SK-N-SH (cell line): ENCODE measurements at regions not wholly inside any gene's neighbourhood (a gene's known extent, or its start where the extent isn't known, plus 50 kb on each side); places are given as distances from the start of the nearest gene placed in this dataset.

Source experiments
- CTCF ChIA-PET: fragments of 300-600, 350-600 bp; formaldehyde crosslinking; extraction: SDS; loops from one replicate; lab custom pipeline; 2021; lab: Yijun Ruan, JAX
- POLR2A ChIA-PET: fragments of 350-600 bp; sonication (Branson Sonifier 250); formaldehyde crosslinking; extraction: SDS; loops from one replicate; lab custom pipeline; 2020; ENCODE audit warnings: antibody characterized with exemption, inconsistent platforms; lab: Yijun Ruan, JAX
- DNase-seq: peaks from one replicate; pipeline ENCODE4 v3.0.0; 2012
- H2AFZ ChIP-seq: fragments of 200-600 bp; sonication (generic); 2 replicates; pipeline ENCODE4 v1.8.1; 2016; ENCODE audit warnings: antibody characterized with exemption, mild to moderate bottlenecking, low read depth
- H3F3A ChIP-seq: fragments of 200-600 bp; sonication (generic); replicated peaks from 2 replicates; pipeline ENCODE3; 2016; ENCODE audit warnings: antibody characterized with exemption, mild to moderate bottlenecking; ENCODE audit not compliant: insufficient read depth
- H3K27ac ChIP-seq, 2 experiments: fragments of 200-500 bp in 1 of 2; fragments of 200-600 bp in 1 of 2; sonication (Bioruptor generic) in 1 of 2; sonication (generic), shearing (Covaris generic) in 1 of 2; 2 replicates each; pipeline versions ENCODE4 v1.5.1 to v1.6.1; 2014 to 2016; ENCODE audit warnings: low read depth in 2 of 2, inconsistent platforms in 1 of 2, low read length in 1 of 2, mild to moderate bottlenecking in 1 of 2, mixed read lengths in 1 of 2
- H3K27me3 ChIP-seq: fragments of 200-600 bp; sonication (generic), shearing (Covaris generic); 2 replicates; pipeline ENCODE4 v1.6.1; 2016; ENCODE audit warnings: mixed run types; ENCODE audit not compliant: insufficient read depth
- H3K36me3 ChIP-seq, 2 experiments: fragments of 200-500 bp in 1 of 2; fragments of 200-600 bp in 1 of 2; sonication (Bioruptor generic) in 1 of 2; sonication (generic) in 1 of 2; replicated peaks in 1 of 2; 2 replicates each; pipeline versions ENCODE3 to v1.5.1; 2014 to 2016; ENCODE audit warnings: low read length in 1 of 2, mild to moderate bottlenecking in 1 of 2; ENCODE audit not compliant: insufficient read depth in 2 of 2, control insufficient read depth in 1 of 2
- H3K4me1 ChIP-seq, 2 experiments: fragments of 200-500 bp in 1 of 2; fragments of 200-600 bp in 1 of 2; sonication (Bioruptor generic) in 1 of 2; sonication (generic), shearing (Covaris generic) in 1 of 2; 2 replicates each; pipeline versions ENCODE4 v1.5.1 to v1.6.1; 2014 to 2016; ENCODE audit warnings: low read depth in 1 of 2, low read length in 1 of 2, mixed run types in 1 of 2; ENCODE audit not compliant: insufficient read depth in 2 of 2, control insufficient read depth in 1 of 2
- H3K4me2 ChIP-seq: fragments of 200-600 bp; sonication (generic), shearing (Covaris generic); 2 replicates; pipeline ENCODE4 v1.6.1; 2017; ENCODE audit warnings: mixed run types
- H3K4me3 ChIP-seq, 2 experiments: fragments of 200-500 bp in 1 of 2; fragments of 200-600 bp in 1 of 2; sonication (Bioruptor generic) in 1 of 2; sonication (generic), shearing (Covaris generic) in 1 of 2; 2 replicates each; pipeline versions ENCODE4 v1.5.1 to v1.8.1; 2014 to 2016; ENCODE audit warnings: low read depth in 2 of 2, inconsistent platforms in 1 of 2, low read length in 1 of 2, mild to moderate bottlenecking in 1 of 2, mixed read lengths in 1 of 2, moderate library complexity in 1 of 2
- H3K79me2 ChIP-seq: fragments of 200-600 bp; sonication (generic); 2 replicates; pipeline ENCODE4 v1.8.1; 2017; ENCODE audit warnings: mild to moderate bottlenecking; ENCODE audit not compliant: insufficient read depth
- H3K9ac ChIP-seq: fragments of 200-600 bp; sonication (generic); 2 replicates; pipeline ENCODE4 v1.6.1; 2017; ENCODE audit warnings: mixed run types
- H3K9me2 ChIP-seq: fragments of 200-600 bp; sonication (generic); 2 replicates; pipeline ENCODE4 v1.6.1; 2017; ENCODE audit warnings: mixed run types
- H3K9me3 ChIP-seq: fragments of 200-600 bp; sonication (generic); 2 replicates; pipeline ENCODE4 v1.6.1; 2017; ENCODE audit warnings: mixed run types, mild to moderate bottlenecking, moderate library complexity
- H4K20me1 ChIP-seq: fragments of 200-600 bp; sonication (generic); 2 replicates; pipeline ENCODE4 v1.6.1; 2017; ENCODE audit warnings: mild to moderate bottlenecking, mixed run types; ENCODE audit not compliant: insufficient read depth
- EZH2phosphoT487 ChIP-seq: fragments of 200-600 bp; sonication (generic); IDR thresholded peaks from 2 replicates; pipeline ENCODE4 v1.6.1; 2017; ENCODE audit warnings: low read depth, mixed run types, mild to moderate bottlenecking, antibody characterized with exemption, moderate library complexity, borderline replicate concordance
- FOSL2 ChIP-seq: IDR thresholded peaks from 2 replicates; pipeline ENCODE4 v1.4.0; 2012; ENCODE audit warnings: low read depth, mild to moderate bottlenecking, moderate library complexity, borderline replicate concordance
- FOXM1 ChIP-seq: IDR thresholded peaks from 2 replicates; pipeline ENCODE4 v1.4.0; 2012; ENCODE audit warnings: low read depth, mild to moderate bottlenecking
- JUND ChIP-seq: IDR thresholded peaks from 2 replicates; pipeline ENCODE4 v1.4.0; 2012
- MEF2A ChIP-seq: IDR thresholded peaks from 2 replicates; pipeline ENCODE4 v1.4.0; 2012; ENCODE audit warnings: low read depth, borderline replicate concordance
- MXI1 ChIP-seq: IDR thresholded peaks from 2 replicates; pipeline ENCODE4 v1.6.1; 2012; ENCODE audit warnings: mild to moderate bottlenecking, low read depth, low read length, improper control_type of control experiment
- POLR2AphosphoS5 ChIP-seq: IDR thresholded peaks from 2 replicates; pipeline ENCODE4 v1.6.1; 2012; ENCODE audit warnings: low read depth, low read length
- RCOR1 ChIP-seq: fragments of 150-350 bp; IDR thresholded peaks from 2 replicates; pipeline ENCODE4 v1.6.1; 2017; ENCODE audit warnings: antibody characterized with exemption, low read length
- RFX5 ChIP-seq: IDR thresholded peaks from 2 replicates; pipeline ENCODE4 v1.6.1; 2012; ENCODE audit warnings: mild to moderate bottlenecking, improper control_type of control experiment, low read length
- RXRA ChIP-seq: IDR thresholded peaks from 2 replicates; pipeline ENCODE4 v1.4.0; 2012; ENCODE audit warnings: low read depth, mild to moderate bottlenecking, borderline replicate concordance
- SIN3A ChIP-seq: IDR thresholded peaks from 2 replicates; pipeline ENCODE4 v1.6.1; 2012; ENCODE audit warnings: low read depth, mild to moderate bottlenecking, low read length, moderate library complexity, borderline replicate concordance
- TCF12 ChIP-seq: IDR thresholded peaks from 2 replicates; pipeline ENCODE4 v1.4.0; 2012
- YY1 ChIP-seq: IDR thresholded peaks from 2 replicates; pipeline ENCODE4 v1.4.0; 2012; ENCODE audit warnings: low read depth, mild to moderate bottlenecking
- WGBS: methylation state at CpG from one replicate; pipeline ENCODE4 v1.1.6; 2017; ENCODE audit warnings: low lambda C conversion rate; 5-methylcytosine and 5-hydroxymethylcytosine counted together
- TF ChIP-seq, protein P1 (sequence below): IDR thresholded peaks from 2 replicates; pipeline ENCODE4 v1.4.0; 2012; ENCODE audit warnings: low read depth
- TF ChIP-seq, protein P2 (sequence below): IDR thresholded peaks from 2 replicates; pipeline ENCODE4 v1.4.0; 2012; ENCODE audit warnings: low read depth, borderline replicate concordance
- TF ChIP-seq, protein P3 (sequence below): IDR thresholded peaks from 2 replicates; pipeline ENCODE4 v1.4.0; 2012; ENCODE audit warnings: low read depth, borderline replicate concordance
- TF ChIP-seq, protein P4 (sequence below): IDR thresholded peaks from 2 replicates; pipeline ENCODE4; 2012

DNA sequence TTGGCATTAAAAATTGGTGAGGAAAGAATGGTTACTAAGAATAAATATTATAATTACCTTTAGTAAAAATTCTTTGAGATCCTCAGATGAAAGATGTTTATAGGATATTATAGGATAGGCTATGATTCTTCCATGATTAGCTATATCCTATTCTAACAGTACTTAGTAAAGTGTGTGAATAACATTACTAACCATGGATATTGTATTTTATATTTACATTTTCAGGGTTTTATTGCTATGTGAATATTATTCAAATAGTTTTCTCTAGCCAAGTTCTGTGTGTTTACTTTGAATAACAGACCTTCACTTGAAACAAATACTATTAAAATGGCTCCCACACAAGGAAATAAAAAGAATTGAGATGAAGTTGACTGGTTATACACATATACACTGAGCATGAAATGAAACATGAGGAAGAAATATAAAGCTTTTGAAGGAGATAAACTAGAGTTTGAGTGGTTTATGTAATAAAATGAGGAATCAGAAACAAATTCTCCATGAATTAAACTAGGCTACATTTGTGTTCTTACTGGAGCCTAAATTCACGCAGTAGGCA lies 479.4 kb upstream of the PKN2 start:
- WGBS: 37% methylated on average over 1 of the region's 1 CpG
- peaks cover 2% of the 10 kb centered on the region for H3F3A ChIP-seq
- no peaks in the 10 kb centered on the region; a peak in 1 of 4 replicates for H3K4me1 ChIP-seq
- no peak overlapping the region for H2AFZ ChIP-seq
- H4K20me1 ChIP-seq: no peaks in the 10 kb centered on the region
- H3K9me3 ChIP-seq: no peaks in the 10 kb centered on the region
- no peak overlapping the region for H3K4me2 ChIP-seq
- H3K9ac ChIP-seq: no peak overlapping the region
- H3K9me2 ChIP-seq: no peaks in the 10 kb centered on the region
- H3K79me2 ChIP-seq: no peaks in the 10 kb centered on the region
- no peaks in the 10 kb centered on the region for H3K36me3 ChIP-seq
- ChIA-PET CTCF (interaction anchor here (2.5 kb wide), 1 partner anchor 24 kb away, joined by 10 read pairs; no protein-coding TSS in a partner anchor), POLR2A (no interaction called here)
- H3K27ac ChIP-seq: no peak overlapping the region
- no peak overlapping the region for H3K4me3 ChIP-seq
- DNase-seq: no peak
- H3K27me3 ChIP-seq: no peaks in the 10 kb centered on the region
- TF ChIP-seq RCOR1 (no peak), POLR2AphosphoS5 (no peak)
- TF ChIP-seq, protein P1, sequence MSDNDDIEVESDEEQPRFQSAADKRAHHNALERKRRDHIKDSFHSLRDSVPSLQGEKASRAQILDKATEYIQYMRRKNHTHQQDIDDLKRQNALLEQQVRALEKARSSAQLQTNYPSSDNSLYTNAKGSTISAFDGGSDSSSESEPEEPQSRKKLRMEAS: no peak

DNA sequence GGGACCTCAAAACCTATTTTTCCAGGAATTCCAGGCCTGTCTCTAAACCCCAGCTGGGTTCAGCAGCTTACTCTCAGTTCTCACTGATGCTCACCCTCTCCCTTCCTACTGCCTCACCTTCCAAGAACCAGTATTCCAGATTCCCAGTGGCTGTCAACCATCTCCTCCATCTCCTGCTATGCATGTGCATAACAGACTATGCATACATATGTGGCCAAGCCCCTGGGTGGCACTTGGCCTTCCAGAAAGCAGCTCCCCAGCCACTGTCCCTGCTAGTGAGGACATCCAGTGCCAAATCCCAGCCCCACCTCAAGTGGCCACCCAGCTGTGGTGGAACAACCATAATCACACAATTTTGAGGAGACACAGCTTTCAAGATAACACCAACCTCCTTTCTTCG lies 475.7 kb upstream of the PKN2 start:
- no peaks in the 10 kb centered on the region for H3K27me3 ChIP-seq
- DNase-seq: no peak
- TF ChIP-seq EZH2phosphoT487 (no peak), FOXM1 (no peak), FOSL2 (no peak), RXRA (no peak), YY1 (no peak), TCF12 (no peak), MEF2A (no peak), JUND (no peak)
- no peaks in the 10 kb centered on the region for H3K9me2 ChIP-seq
- no peak overlapping the region for H2AFZ ChIP-seq
- no peak overlapping the region for H3K4me3 ChIP-seq
- no peak overlapping the region for H3K27ac ChIP-seq
- H3K9me3 ChIP-seq: no peaks in the 10 kb centered on the region
- no peaks in the 10 kb centered on the region; a peak in 1 of 4 replicates for H3K4me1 ChIP-seq
- no peak overlapping the region for H3K4me2 ChIP-seq
- ChIA-PET CTCF (interaction anchor here (1.1 to 1.7 kb wide), 3 partner anchors 17 to 94 kb away, joined by 3 to 4 read pairs (median 3); no protein-coding TSS in a partner anchor), POLR2A (no interaction called here)
- no peak overlapping the region for H3K9ac ChIP-seq
- H4K20me1 ChIP-seq: no peaks in the 10 kb centered on the region
- no peaks in the 10 kb centered on the region for H3K36me3 ChIP-seq
- no peaks in the 10 kb centered on the region for H3K79me2 ChIP-seq
- 8% methylated on average over 1 of the region's 1 CpG for WGBS
- H3F3A ChIP-seq: peaks cover 2% of the 10 kb centered on the region

DNA sequence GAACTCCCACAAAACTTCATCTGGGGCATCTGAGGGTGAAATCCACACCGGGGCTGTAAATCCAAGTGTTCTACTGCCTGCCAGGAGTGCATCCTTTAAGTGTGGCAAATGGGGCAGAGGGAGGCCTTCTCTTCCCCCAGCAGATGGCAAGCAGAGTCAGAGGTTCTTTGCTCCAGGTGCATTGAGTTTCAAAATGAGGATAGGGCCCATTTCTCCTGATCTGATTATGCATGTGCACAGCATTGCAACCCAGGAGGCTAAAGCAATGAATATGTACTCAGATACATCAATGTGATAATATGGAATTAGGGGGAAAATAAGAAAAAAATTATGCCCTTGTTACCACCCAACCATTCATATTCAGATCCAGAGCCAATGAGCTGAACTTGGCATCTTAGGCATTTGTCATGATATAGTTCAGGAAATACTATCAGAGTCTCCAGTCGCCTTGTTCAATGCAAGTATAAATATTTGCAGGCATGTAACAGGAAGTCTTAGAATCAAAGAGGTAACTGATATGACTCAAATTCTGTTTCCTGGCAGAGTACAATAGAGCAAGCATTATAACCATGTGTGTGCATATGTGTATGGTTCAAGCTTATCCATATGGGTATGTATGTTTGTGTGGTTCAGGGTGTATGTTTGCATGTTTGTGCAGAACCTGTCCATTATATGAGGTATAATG lies 473.8 kb upstream of the PKN2 start:
- H3K36me3 ChIP-seq: no peaks in the 10 kb centered on the region
- no peaks in the 10 kb centered on the region for H3K9me2 ChIP-seq
- no peak for DNase-seq
- 54% methylated on average over 2 of the region's 2 CpGs for WGBS
- no peak overlapping the region for H3K27ac ChIP-seq
- H3K4me2 ChIP-seq: no peak overlapping the region
- POLR2A ChIA-PET: no interaction called here
- no peaks in the 10 kb centered on the region for H4K20me1 ChIP-seq
- H3K9me3 ChIP-seq: no peaks in the 10 kb centered on the region
- no peaks in the 10 kb centered on the region for H3K79me2 ChIP-seq
- H2AFZ ChIP-seq: no peak overlapping the region
- CTCF ChIA-PET: no interaction called here
- H3K4me1 ChIP-seq: no peaks in the 10 kb centered on the region
- H3K27me3 ChIP-seq: no peaks in the 10 kb centered on the region
- H3K4me3 ChIP-seq: no peak overlapping the region
- H3K9ac ChIP-seq: no peak overlapping the region
- no peaks in the 10 kb centered on the region for H3F3A ChIP-seq
- no peak for TF ChIP-seq POLR2AphosphoS5
- TF ChIP-seq, protein P2, sequence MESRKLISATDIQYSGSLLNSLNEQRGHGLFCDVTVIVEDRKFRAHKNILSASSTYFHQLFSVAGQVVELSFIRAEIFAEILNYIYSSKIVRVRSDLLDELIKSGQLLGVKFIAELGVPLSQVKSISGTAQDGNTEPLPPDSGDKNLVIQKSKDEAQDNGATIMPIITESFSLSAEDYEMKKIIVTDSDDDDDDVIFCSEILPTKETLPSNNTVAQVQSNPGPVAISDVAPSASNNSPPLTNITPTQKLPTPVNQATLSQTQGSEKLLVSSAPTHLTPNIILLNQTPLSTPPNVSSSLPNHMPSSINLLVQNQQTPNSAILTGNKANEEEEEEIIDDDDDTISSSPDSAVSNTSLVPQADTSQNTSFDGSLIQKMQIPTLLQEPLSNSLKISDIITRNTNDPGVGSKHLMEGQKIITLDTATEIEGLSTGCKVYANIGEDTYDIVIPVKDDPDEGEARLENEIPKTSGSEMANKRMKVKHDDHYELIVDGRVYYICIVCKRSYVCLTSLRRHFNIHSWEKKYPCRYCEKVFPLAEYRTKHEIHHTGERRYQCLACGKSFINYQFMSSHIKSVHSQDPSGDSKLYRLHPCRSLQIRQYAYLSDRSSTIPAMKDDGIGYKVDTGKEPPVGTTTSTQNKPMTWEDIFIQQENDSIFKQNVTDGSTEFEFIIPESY: no peak
- no peak for TF ChIP-seq RFX5
- no peak for TF ChIP-seq MXI1
- TF ChIP-seq, protein P1: no peak
- TF ChIP-seq EZH2phosphoT487: no peak
- TF ChIP-seq, protein P3, sequence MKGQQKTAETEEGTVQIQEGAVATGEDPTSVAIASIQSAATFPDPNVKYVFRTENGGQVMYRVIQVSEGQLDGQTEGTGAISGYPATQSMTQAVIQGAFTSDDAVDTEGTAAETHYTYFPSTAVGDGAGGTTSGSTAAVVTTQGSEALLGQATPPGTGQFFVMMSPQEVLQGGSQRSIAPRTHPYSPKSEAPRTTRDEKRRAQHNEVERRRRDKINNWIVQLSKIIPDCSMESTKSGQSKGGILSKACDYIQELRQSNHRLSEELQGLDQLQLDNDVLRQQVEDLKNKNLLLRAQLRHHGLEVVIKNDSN: no peak
- no peak for TF ChIP-seq SIN3A
- TF ChIP-seq, protein P4, sequence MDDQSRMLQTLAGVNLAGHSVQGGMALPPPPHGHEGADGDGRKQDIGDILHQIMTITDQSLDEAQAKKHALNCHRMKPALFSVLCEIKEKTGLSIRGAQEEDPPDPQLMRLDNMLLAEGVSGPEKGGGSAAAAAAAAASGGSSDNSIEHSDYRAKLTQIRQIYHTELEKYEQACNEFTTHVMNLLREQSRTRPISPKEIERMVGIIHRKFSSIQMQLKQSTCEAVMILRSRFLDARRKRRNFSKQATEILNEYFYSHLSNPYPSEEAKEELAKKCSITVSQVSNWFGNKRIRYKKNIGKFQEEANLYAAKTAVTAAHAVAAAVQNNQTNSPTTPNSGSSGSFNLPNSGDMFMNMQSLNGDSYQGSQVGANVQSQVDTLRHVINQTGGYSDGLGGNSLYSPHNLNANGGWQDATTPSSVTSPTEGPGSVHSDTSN: no peak
- no peak for TF ChIP-seq MEF2A
- TF ChIP-seq YY1: no peak
